HCT116 (cell line): ENCODE measurements at regions not wholly inside any gene's neighbourhood (a gene's known extent, or its start where the extent isn't known, plus 50 kb on each side); places are given as distances from the start of the nearest gene placed in this dataset.

Source experiments
- ATF3 ChIP-seq: IDR thresholded peaks from 2 replicates; pipeline ENCODE4 v1.6.1; 2012
- CBX3 ChIP-seq: IDR thresholded peaks from 2 replicates; pipeline ENCODE4 v1.6.1; 2012; ENCODE audit warnings: low read depth
- CEBPB ChIP-seq: IDR thresholded peaks from 2 replicates; pipeline ENCODE4 v1.6.1; 2012; ENCODE audit warnings: low read depth
- CTCF ChIP-seq, 3 experiments: fragments of 200-600 bp in 1 of 3; sonication (generic) in 1 of 3; IDR thresholded peaks in 2 of 3; conservative IDR thresholded peaks in 1 of 3; 2 replicates each; pipeline ENCODE4 v1.5.1; 2012 to 2017; ENCODE audit warnings: low read depth in 2 of 3, low read length in 2 of 3, antibody characterized with exemption in 1 of 3, borderline replicate concordance in 1 of 3, control low read depth in 1 of 3, mild to moderate bottlenecking in 1 of 3, mixed read lengths in 1 of 3, mixed run types in 1 of 3, moderate library complexity in 1 of 3; ENCODE audit not compliant: insufficient read depth in 1 of 3
- EZH2 ChIP-seq: fragments of 200-600 bp; sonication (generic); IDR thresholded peaks from 2 replicates; pipeline ENCODE4 v1.6.1; 2017; ENCODE audit warnings: antibody characterized with exemption, mixed run types
- EZH2phosphoT487 ChIP-seq: fragments of 200-600 bp; IDR thresholded peaks from 2 replicates; pipeline ENCODE4 v1.6.1; 2018; ENCODE audit warnings: antibody characterized with exemption, borderline replicate concordance
- FOSL1 ChIP-seq: IDR thresholded peaks from 2 replicates; pipeline ENCODE4 v1.6.1; 2012; ENCODE audit warnings: low read depth
- JUND ChIP-seq: IDR thresholded peaks from 2 replicates; pipeline ENCODE4 v1.6.1; 2012
- POLR2A ChIP-seq: IDR thresholded peaks from 2 replicates; pipeline ENCODE4 v1.7.0; 2011; ENCODE audit warnings: borderline replicate concordance; ENCODE audit not compliant: insufficient read depth, insufficient read length; ENCODE audit errors: extremely low read depth
- SP1 ChIP-seq: IDR thresholded peaks from 2 replicates; pipeline ENCODE4 v1.6.1; 2012; ENCODE audit warnings: low read depth
- TCF7L2 ChIP-seq: IDR thresholded peaks from 2 replicates; pipeline ENCODE4 v1.7.0; 2011; ENCODE audit warnings: borderline replicate concordance, inconsistent platforms; ENCODE audit not compliant: insufficient read depth, insufficient read length; ENCODE audit errors: extremely low read depth
- YY1 ChIP-seq: IDR thresholded peaks from 2 replicates; pipeline ENCODE4 v1.6.1; 2011; ENCODE audit warnings: low read length, low read depth, moderate library complexity, mild to moderate bottlenecking; ENCODE audit not compliant: insufficient replicate concordance; ENCODE audit errors: extremely low read depth
- ZBTB33 ChIP-seq: IDR thresholded peaks from 2 replicates; pipeline ENCODE4 v1.6.1; 2011; ENCODE audit warnings: mild to moderate bottlenecking, low read length, moderate library complexity; ENCODE audit not compliant: insufficient replicate concordance; ENCODE audit errors: extremely low read depth
- TF ChIP-seq, protein P1 (sequence below): IDR thresholded peaks from 2 replicates; pipeline ENCODE4 v1.6.1; 2012

DNA sequence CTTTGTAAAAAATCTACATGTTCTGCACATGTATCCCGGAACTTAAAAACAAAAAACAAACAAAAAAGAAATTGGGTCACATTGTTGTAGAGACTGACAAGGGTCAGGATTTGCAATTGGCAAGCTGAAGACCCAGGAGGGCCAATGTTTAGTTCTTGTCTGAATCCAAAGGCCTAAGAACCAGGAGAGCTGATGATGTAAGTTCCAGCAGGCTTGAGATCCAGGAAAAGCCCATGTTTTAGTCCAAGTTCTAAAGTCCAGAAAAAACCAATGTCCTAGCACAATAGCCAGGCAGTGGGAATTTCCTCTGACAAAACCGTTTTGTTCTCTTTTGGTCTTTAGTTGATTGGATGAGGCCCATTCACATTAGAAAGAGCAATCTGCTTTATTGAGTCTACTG is 244.9 kb downstream of the DMAC1 start:
- TF ChIP-seq CTCF (IDR thresholded peaks at IDR 0.05 in 2 of 3, conservative IDR thresholded peaks at IDR 0.05 in 1 of 3; ENCODE audit: borderline replicate concordance in 1 of 3, insufficient read depth in 1 of 3, low read depth in 2 of 3, low read length in 2 of 3) (no peak), FOSL1 (no peak), POLR2A (no peak), EZH2phosphoT487 (no peak), EZH2 (no peak), ATF3 (no peak), CBX3 (no peak), JUND (no peak), YY1 (no peak), ZBTB33 (no peak), SP1 (no peak), TCF7L2 (no peak), CEBPB (no peak)
- TF ChIP-seq, protein P1, sequence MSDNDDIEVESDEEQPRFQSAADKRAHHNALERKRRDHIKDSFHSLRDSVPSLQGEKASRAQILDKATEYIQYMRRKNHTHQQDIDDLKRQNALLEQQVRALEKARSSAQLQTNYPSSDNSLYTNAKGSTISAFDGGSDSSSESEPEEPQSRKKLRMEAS: no peak
